HepG2 (cell line): ENCODE measurements at regions not wholly inside any gene's neighbourhood (a gene's known extent, or its start where the extent isn't known, plus 50 kb on each side); places are given as distances from the start of the nearest gene placed in this dataset.

Source experiments
- ATAC-seq: fragments of 200-7000 bp; cut with Tn5 transposase; 3 replicates; pipeline ENCODE4 v1.9.1; 2020; ENCODE audit warnings: mild to moderate bottlenecking, moderate library complexity
- BruUV-seq: library from RNA; stranded (reverse); fragments of 400-500 nt; replicated peaks from 2 replicates; lab custom pipeline; 2021; lab: Mats Ljungman, UMichigan
- CTCF ChIA-PET: fragments of 300-600 bp; formaldehyde crosslinking; extraction: SDS; loops from one replicate; lab custom pipeline; 2021; ENCODE audit warnings: low total read pairs, inconsistent platforms, low intra/inter-chr PET ratio; lab: Yijun Ruan, JAX
- POLR2A ChIA-PET: fragments of 350-600 bp; sonication (Branson Sonifier 250); formaldehyde crosslinking; loops from one replicate; lab custom pipeline; 2020; ENCODE audit warnings: antibody characterized with exemption, inconsistent platforms; lab: Yijun Ruan, JAX
- DNase-seq: peaks from one replicate; pipeline ENCODE4 v3.0.0-alpha.2; 2015; ENCODE audit warnings: low spot score
- FAIRE-seq: peaks from 3 replicates; lab custom pipeline; 2011; peaks lifted over from hg19 to GRCh38; lab: Jason Lieb, UNC
- H2AFZ ChIP-seq: one replicate; pipeline ENCODE4 v1.6.1; 2011; ENCODE audit warnings: low read length, inconsistent platforms
- H3K27ac ChIP-seq: fragments of 300-600 bp; 3 replicates; pipeline ENCODE4 v1.8.0; 2011; ENCODE audit warnings: mixed run types, mild to moderate bottlenecking, mixed read lengths, low read length, inconsistent platforms; ENCODE audit not compliant: insufficient read depth; ENCODE audit errors: extremely low read length
- H3K27me3 ChIP-seq, 2 experiments: fragments of 200-600 bp in 1 of 2; 2 replicates in 1 of 2; 3 replicates in 1 of 2; pipeline versions ENCODE4 v1.6.0 to v1.8.0; 2011; ENCODE audit warnings: low read length in 2 of 2, mild to moderate bottlenecking in 2 of 2, moderate library complexity in 2 of 2, inconsistent platforms in 1 of 2; ENCODE audit not compliant: insufficient read depth in 2 of 2, control insufficient read depth in 1 of 2
- H3K36me3 ChIP-seq, 2 experiments: fragments of 200-600 bp in 1 of 2; replicated peaks in 1 of 2; 2 replicates in 1 of 2; 3 replicates in 1 of 2; pipeline versions ENCODE4 v1.5.1 to v1.8.0; 2011; ENCODE audit warnings: low read length in 2 of 2, inconsistent platforms in 1 of 2; ENCODE audit not compliant: insufficient read depth in 2 of 2, control insufficient read depth in 1 of 2
- H3K4me1 ChIP-seq: 2 replicates; pipeline ENCODE4 v1.5.1; 2012; ENCODE audit warnings: low read length, inconsistent platforms; ENCODE audit not compliant: insufficient read depth
- H3K4me2 ChIP-seq: 2 replicates; pipeline ENCODE4 v1.6.0; 2011; ENCODE audit warnings: low read depth, low read length, inconsistent platforms
- H3K4me3 ChIP-seq, 3 experiments: fragments of 200-600 bp in 1 of 3; sonication (generic), shearing (Covaris generic) in 1 of 3; replicated peaks in 1 of 3; 2 replicates each; pipeline ENCODE4 v1.5.1; 2011 to 2016; ENCODE audit warnings: low read length in 3 of 3, inconsistent platforms in 2 of 3, low read depth in 2 of 3, mild to moderate bottlenecking in 2 of 3, control low read depth in 1 of 3, mixed read lengths in 1 of 3; ENCODE audit not compliant: insufficient read depth in 1 of 3
- H3K79me2 ChIP-seq: one replicate; pipeline ENCODE4 v1.6.1; 2011; ENCODE audit warnings: low read length, inconsistent platforms; ENCODE audit not compliant: insufficient read depth
- H3K9ac ChIP-seq: 2 replicates; pipeline ENCODE4 v1.6.0; 2011; ENCODE audit warnings: mild to moderate bottlenecking, low read depth, low read length, inconsistent platforms; ENCODE audit not compliant: insufficient read depth
- H3K9me3 ChIP-seq: 2 replicates; pipeline ENCODE4 v1.5.1; 2012; ENCODE audit warnings: mild to moderate bottlenecking, low read length
- H4K20me1 ChIP-seq: 2 replicates; pipeline ENCODE4 v1.6.0; 2011; ENCODE audit warnings: inconsistent platforms, mild to moderate bottlenecking, low read length, moderate library complexity; ENCODE audit not compliant: insufficient read depth
- CREB1 ChIP-seq, 2 experiments: fragments of 450-650 bp in 1 of 2; IDR thresholded peaks; 2 replicates each; pipeline ENCODE4 v1.6.1; 2016 to 2017; ENCODE audit warnings: control low read depth in 1 of 2, mild to moderate bottlenecking in 1 of 2, missing compliant biosample characterization in 1 of 2, missing genetic modification characterization in 1 of 2
- CREM ChIP-seq, 2 experiments: sonication (generic) in 1 of 2; formaldehyde crosslinking in 1 of 2; IDR thresholded peaks; 2 replicates each; pipeline versions ENCODE4 v1.4.0 to v1.6.1; 2016 to 2020; ENCODE audit warnings: antibody characterized with exemption in 1 of 2, mild to moderate bottlenecking in 1 of 2, missing genetic modification reagents in 1 of 2
- JARID2 ChIP-seq: sonication (generic); formaldehyde crosslinking; IDR thresholded peaks from 2 replicates; pipeline ENCODE4 v1.8.1; 2023; ENCODE audit warnings: missing genetic modification reagents, inconsistent platforms; ENCODE audit not compliant: insufficient replicate concordance
- NR1H2 ChIP-seq: sonication (generic); formaldehyde crosslinking; IDR thresholded peaks from 2 replicates; pipeline ENCODE4 v1.8.1; 2022; ENCODE audit warnings: low read depth, missing genetic modification reagents, borderline replicate concordance
- POLR2AphosphoS5 ChIP-seq: IDR thresholded peaks from 2 replicates; pipeline ENCODE4 v1.6.1; 2012; ENCODE audit warnings: low read depth, low read length
- SMAD1 ChIP-seq: sonication (generic); formaldehyde crosslinking; IDR thresholded peaks from 2 replicates; pipeline ENCODE4 v1.4.0; 2020; ENCODE audit warnings: missing genetic modification reagents, low read depth, mild to moderate bottlenecking, borderline replicate concordance
- SMARCC2 ChIP-seq: fragments of 450-650 bp; IDR thresholded peaks from 2 replicates; pipeline ENCODE4 v1.6.1; 2017; ENCODE audit warnings: antibody characterized with exemption, mild to moderate bottlenecking
- STAG1 ChIP-seq: sonication (generic); formaldehyde crosslinking; IDR thresholded peaks from 2 replicates; pipeline ENCODE4 v1.4.0; 2020; ENCODE audit warnings: missing genetic modification reagents
- TOPORS ChIP-seq: sonication (generic); formaldehyde crosslinking; IDR thresholded peaks from 2 replicates; pipeline ENCODE4 v1.8.0; 2023; ENCODE audit warnings: mild to moderate bottlenecking, missing genetic modification reagents
- ZNF251 ChIP-seq: sonication (generic); formaldehyde crosslinking; IDR thresholded peaks from 2 replicates; pipeline ENCODE4 v1.9.0; 2021; ENCODE audit warnings: mild to moderate bottlenecking, missing genetic modification reagents
- ZNF510 ChIP-seq: sonication (generic); formaldehyde crosslinking; IDR thresholded peaks from 2 replicates; pipeline ENCODE4 v1.4.0; 2020; ENCODE audit warnings: low read depth, mild to moderate bottlenecking, missing genetic modification reagents
- WGBS: methylation state at CpG from one replicate; pipeline ENCODE4 v1.1.6; 2017; ENCODE audit warnings: low lambda C conversion rate; 5-methylcytosine and 5-hydroxymethylcytosine counted together
- in situ Hi-C: cut with HindIII; loops from 2 replicates; pipeline ENCODE4 v1.10.0; 2017; ENCODE audit warnings: low pct_unique_long_range_greater_than_20kb; ENCODE audit not compliant: extremely low pct_ligation_motif_present
- intact Hi-C: fragments of 100-400 bp; cut with micrococcal nuclease; formaldehyde crosslinking; loops from one replicate; pipeline ENCODE4 v1.10.0; 2022; ENCODE audit not compliant: unreplicated experiment
- TF ChIP-seq, protein P1 (sequence below): sonication (generic); formaldehyde crosslinking; IDR thresholded peaks from 2 replicates; pipeline ENCODE4 v1.5.1; 2020; ENCODE audit warnings: mild to moderate bottlenecking, missing genetic modification reagents, borderline replicate concordance
- TF ChIP-seq, protein P2 (sequence below), 2 experiments: sonication (generic) in 1 of 2; formaldehyde crosslinking in 1 of 2; IDR thresholded peaks; 2 replicates each; pipeline versions ENCODE4 v1.4.0 to v1.6.1; 2018 to 2020; ENCODE audit warnings: missing genetic modification reagents in 2 of 2, borderline replicate concordance in 1 of 2, low read depth in 1 of 2, mild to moderate bottlenecking in 1 of 2, missing biosample characterization in 1 of 2

DNA sequence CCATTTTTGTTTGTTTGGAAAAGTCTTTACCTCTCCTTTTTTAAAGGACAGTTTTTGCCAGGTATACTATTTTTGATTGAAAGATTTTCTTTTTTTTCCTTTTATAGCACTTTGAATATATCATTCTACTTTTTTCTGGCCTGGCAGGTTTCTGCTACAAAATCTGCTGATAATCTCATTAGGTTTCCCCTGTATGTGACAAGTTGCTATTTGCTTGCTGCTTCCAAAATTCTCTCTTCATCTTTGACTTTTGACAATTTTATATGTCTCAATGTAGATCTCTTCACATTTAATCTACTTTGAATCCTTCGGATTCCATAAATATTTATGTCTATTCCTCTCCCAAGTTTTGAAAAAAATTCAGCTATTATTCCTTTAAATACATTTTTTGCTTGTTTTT lies 838.5 kb downstream of the IGSF11 start:
- H3K27me3 ChIP-seq: no peaks in the 10 kb centered on the region
- no peak overlapping the region for H3K4me3 ChIP-seq
- TF ChIP-seq SMAD1 (CRISPR knock-in tag) (no peak), ZNF510 (CRISPR knock-in tag) (no peak), CREB1 (IDR thresholded peaks at IDR 0.05) (no peak), CREB1 (CRISPR knock-in tag; IDR thresholded peaks at IDR 0.05) (no peak), NR1H2 (no peak), POLR2AphosphoS5 (no peak), TOPORS (no peak), STAG1 (CRISPR knock-in tag) (no peak), CREM (IDR thresholded peaks at IDR 0.05) (no peak), CREM (CRISPR knock-in tag; IDR thresholded peaks at IDR 0.05) (no peak), JARID2 (CRISPR knock-in tag) (no peak), ZNF251 (no peak), SMARCC2 (no peak)
- TF ChIP-seq, protein P1, sequence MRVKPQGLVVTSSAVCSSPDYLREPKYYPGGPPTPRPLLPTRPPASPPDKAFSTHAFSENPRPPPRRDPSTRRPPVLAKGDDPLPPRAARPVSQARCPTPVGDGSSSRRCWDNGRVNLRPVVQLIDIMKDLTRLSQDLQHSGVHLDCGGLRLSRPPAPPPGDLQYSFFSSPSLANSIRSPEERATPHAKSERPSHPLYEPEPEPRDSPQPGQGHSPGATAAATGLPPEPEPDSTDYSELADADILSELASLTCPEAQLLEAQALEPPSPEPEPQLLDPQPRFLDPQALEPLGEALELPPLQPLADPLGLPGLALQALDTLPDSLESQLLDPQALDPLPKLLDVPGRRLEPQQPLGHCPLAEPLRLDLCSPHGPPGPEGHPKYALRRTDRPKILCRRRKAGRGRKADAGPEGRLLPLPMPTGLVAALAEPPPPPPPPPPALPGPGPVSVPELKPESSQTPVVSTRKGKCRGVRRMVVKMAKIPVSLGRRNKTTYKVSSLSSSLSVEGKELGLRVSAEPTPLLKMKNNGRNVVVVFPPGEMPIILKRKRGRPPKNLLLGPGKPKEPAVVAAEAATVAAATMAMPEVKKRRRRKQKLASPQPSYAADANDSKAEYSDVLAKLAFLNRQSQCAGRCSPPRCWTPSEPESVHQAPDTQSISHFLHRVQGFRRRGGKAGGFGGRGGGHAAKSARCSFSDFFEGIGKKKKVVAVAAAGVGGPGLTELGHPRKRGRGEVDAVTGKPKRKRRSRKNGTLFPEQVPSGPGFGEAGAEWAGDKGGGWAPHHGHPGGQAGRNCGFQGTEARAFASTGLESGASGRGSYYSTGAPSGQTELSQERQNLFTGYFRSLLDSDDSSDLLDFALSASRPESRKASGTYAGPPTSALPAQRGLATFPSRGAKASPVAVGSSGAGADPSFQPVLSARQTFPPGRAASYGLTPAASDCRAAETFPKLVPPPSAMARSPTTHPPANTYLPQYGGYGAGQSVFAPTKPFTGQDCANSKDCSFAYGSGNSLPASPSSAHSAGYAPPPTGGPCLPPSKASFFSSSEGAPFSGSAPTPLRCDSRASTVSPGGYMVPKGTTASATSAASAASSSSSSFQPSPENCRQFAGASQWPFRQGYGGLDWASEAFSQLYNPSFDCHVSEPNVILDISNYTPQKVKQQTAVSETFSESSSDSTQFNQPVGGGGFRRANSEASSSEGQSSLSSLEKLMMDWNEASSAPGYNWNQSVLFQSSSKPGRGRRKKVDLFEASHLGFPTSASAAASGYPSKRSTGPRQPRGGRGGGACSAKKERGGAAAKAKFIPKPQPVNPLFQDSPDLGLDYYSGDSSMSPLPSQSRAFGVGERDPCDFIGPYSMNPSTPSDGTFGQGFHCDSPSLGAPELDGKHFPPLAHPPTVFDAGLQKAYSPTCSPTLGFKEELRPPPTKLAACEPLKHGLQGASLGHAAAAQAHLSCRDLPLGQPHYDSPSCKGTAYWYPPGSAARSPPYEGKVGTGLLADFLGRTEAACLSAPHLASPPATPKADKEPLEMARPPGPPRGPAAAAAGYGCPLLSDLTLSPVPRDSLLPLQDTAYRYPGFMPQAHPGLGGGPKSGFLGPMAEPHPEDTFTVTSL (CRISPR knock-in tag): no peak
- TF ChIP-seq, protein P2, sequence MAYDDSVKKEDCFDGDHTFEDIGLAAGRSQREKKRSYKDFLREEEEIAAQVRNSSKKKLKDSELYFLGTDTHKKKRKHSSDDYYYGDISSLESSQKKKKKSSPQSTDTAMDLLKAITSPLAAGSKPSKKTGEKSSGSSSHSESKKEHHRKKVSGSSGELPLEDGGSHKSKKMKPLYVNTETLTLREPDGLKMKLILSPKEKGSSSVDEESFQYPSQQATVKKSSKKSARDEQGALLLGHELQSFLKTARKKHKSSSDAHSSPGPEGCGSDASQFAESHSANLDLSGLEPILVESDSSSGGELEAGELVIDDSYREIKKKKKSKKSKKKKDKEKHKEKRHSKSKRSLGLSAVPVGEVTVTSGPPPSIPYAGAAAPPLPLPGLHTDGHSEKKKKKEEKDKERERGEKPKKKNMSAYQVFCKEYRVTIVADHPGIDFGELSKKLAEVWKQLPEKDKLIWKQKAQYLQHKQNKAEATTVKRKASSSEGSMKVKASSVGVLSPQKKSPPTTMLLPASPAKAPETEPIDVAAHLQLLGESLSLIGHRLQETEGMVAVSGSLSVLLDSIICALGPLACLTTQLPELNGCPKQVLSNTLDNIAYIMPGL (CRISPR knock-in tag; IDR thresholded peaks at IDR 0.05; ENCODE audit: borderline replicate concordance in 1 of 2, low read depth in 1 of 2): no peak
- H3K4me2 ChIP-seq: no peak overlapping the region
- 3% methylated on average over 1 of the region's 1 CpG for WGBS
- H3K36me3 ChIP-seq: no peaks in the 10 kb centered on the region
- no peak for ATAC-seq
- BruUV-seq: no TSS peak
- in situ Hi-C loops: no loop called here
- no peaks in the 10 kb centered on the region for H3K79me2 ChIP-seq
- ChIA-PET CTCF (no interaction called here), POLR2A (no interaction called here)
- peaks cover 65% of the 10 kb centered on the region for H3K9me3 ChIP-seq
- no peak overlapping the region for H3K27ac ChIP-seq
- H2AFZ ChIP-seq: no peak overlapping the region
- no peaks in the 10 kb centered on the region for H4K20me1 ChIP-seq
- no peak for DNase-seq
- intact Hi-C loops: no loop called here
- H3K9ac ChIP-seq: no peak overlapping the region
- no peak for FAIRE-seq
- H3K4me1 ChIP-seq: no peaks in the 10 kb centered on the region
